Memory B cell (primary cell): ENCODE measurements at regions not wholly inside any gene's neighbourhood (a gene's known extent, or its start where the extent isn't known, plus 50 kb on each side); places are given as distances from the start of the nearest gene placed in this dataset.

Experiments used
- ATAC-seq: fragments of 150-1000 bp; cut with Tn5 transposase; 2 replicates; pipeline ENCODE4 v1.10.0; 2021; ENCODE audit warnings: low read depth, mild to moderate bottlenecking, moderate library complexity
- DNase-seq, 2 donors: peaks; one replicate each; pipeline ENCODE4 v3.0.0; 2022; ENCODE audit warnings: low spot score in 2 of 2
- H3K27ac Mint-ChIP-seq: one replicate; pipeline ENCODE4 v1.8.0; 2022; ENCODE audit warnings: mild to moderate bottlenecking, moderate library complexity, mixed read lengths
- H3K27me3 Mint-ChIP-seq: one replicate; pipeline ENCODE4 v1.8.0; 2022; ENCODE audit warnings: mixed read lengths
- H3K36me3 Mint-ChIP-seq: one replicate; pipeline ENCODE4 v1.8.0; 2022; ENCODE audit warnings: mild to moderate bottlenecking, mixed read lengths
- H3K4me1 Mint-ChIP-seq: one replicate; pipeline ENCODE4 v1.8.0; 2022; ENCODE audit warnings: mixed read lengths
- H3K4me3 Mint-ChIP-seq: one replicate; pipeline ENCODE4 v1.8.0; 2022; ENCODE audit warnings: mild to moderate bottlenecking, moderate library complexity, mixed read lengths
- H3K9me3 Mint-ChIP-seq: one replicate; pipeline ENCODE4 v1.8.0; 2022; ENCODE audit warnings: mixed read lengths

DNA sequence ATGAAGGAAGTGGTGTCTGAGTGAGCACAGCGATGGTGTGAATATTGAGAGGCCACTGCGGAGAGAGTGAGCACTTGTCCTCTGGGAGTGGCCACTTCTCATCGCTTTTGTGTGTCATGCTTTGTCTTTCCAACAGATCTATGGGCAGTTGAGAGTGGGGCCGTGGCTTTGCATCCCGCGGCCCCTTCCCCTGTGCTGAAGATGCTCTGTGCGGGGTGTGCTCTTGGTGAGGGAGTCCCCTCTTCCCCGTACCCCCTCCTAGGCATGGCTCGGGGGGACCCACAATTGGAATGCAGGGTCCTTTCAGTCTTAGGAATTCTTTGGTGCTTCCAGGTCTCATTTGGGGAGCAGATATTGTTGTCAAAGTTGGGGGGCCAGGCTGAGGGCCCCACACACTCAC lies 197.3 kb upstream of the WSCD1 start:
- Mint-ChIP-seq H3K27ac (no peak overlapping the region), H3K27me3 (peaks cover 15% of the 10 kb centered on the region), H3K4me3 (no peak overlapping the region), H3K9me3 (no peaks in the 10 kb centered on the region), H3K4me1 (peaks cover 2% of the 10 kb centered on the region), H3K36me3 (no peaks in the 10 kb centered on the region)
- no peak for DNase-seq
- no peak for ATAC-seq

DNA sequence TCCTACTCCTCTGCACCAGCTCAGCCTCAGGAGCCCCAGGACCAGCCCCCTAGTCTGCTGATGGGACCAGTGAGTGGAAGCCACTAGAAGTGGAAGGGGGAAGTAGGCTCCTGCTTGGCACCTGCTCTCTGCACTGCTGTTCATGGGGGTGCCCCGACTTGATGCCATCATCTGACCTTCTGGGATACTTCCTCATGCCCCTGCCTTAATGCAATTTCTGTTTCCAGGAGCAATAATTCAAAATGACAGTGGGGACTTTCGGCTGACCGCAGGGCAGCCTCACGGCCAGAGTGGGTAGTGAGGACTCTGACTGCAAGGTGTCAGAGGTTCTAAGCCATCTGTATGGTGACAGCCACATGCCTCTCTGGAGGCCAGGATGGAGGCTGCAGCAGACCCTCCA lies 196.4 kb upstream of the WSCD1 start:
- ATAC-seq (no peak), DNase-seq (no peak)
- peaks cover 2% of the 10 kb centered on the region for H3K4me1 Mint-ChIP-seq
- no peak overlapping the region for H3K4me3 Mint-ChIP-seq
- H3K36me3 Mint-ChIP-seq, result no peaks in the 10 kb centered on the region
- peaks cover 15% of the 10 kb centered on the region for H3K27me3 Mint-ChIP-seq
- no peaks in the 10 kb centered on the region for H3K9me3 Mint-ChIP-seq
- H3K27ac Mint-ChIP-seq, result no peak overlapping the region

DNA sequence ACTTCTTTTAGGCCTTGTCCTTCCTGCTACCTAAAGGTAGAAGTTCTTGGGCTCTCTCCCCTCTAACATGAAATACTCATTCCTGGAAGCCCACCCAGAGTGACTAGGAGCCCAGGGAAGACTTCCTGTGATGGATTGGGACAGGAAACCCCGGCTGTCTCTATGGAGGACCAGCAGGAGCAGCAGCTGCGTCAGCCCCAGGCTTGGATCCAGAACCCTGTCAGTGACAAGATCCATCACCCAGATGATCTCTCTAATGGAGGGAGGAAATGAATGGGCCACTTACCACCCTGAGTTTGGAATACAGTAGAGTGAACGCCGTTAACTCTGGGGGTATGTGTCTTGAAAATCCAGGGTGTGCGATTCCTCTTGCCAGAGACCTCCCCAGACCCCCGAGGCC lies 195.7 kb upstream of the WSCD1 start:
- peaks cover 2% of the 10 kb centered on the region for H3K4me1 Mint-ChIP-seq
- no peak for DNase-seq
- no peaks in the 10 kb centered on the region for H3K36me3 Mint-ChIP-seq
- H3K4me3 Mint-ChIP-seq, result no peak overlapping the region
- H3K27me3 Mint-ChIP-seq, result peaks cover 15% of the 10 kb centered on the region
- H3K27ac Mint-ChIP-seq, result no peak overlapping the region
- H3K9me3 Mint-ChIP-seq, result no peaks in the 10 kb centered on the region
- no peak for ATAC-seq

DNA sequence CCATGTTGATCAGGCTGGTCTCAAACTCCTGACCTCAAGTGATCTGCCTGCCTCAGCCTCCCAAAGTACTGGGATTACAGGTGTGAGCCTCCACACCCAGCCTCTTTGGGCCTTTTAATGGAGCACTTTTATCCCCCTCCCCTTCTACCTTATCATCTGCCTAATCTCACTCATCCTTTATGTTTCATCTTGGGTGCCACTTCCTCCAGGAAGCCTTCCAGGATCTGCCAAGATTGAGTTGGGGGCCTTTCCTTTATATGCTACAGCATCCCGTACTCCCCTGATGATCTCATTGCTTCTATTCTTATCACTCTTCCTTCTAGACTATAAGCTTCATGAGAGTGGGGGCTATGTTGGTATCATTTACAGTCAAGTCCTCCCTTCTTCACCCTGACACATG lies 192.8 kb upstream of the WSCD1 start:
- H3K27ac Mint-ChIP-seq, result no peak overlapping the region

DNA sequence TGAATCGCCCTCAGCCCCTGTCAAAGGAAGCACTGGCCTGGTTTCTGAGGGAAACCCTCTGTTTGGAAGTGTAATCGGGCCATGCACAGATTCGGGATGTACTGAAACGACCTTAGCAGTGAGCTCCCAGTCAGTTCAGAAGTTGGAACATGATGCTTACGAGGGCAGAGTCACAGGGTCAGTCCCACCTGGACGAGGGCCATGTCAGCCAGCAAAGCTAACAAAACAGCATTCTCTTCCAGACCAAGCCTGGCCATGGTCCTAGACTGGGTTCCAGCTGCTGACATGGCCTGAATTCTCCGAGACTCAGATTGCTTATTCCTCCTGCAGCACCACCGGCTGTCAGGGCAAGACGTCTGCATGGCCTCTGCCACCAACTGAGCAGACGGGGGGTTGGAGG lies 192.2 kb upstream of the WSCD1 start:
- peaks cover 2% of the 10 kb centered on the region for H3K4me1 Mint-ChIP-seq

More for the DNA sequence above, 192.8 kb upstream of the WSCD1 start:
- peaks cover 2% of the 10 kb centered on the region for H3K4me1 Mint-ChIP-seq
- DNase-seq (no peak), ATAC-seq (no peak)
- H3K36me3 Mint-ChIP-seq, result no peaks in the 10 kb centered on the region
- no peaks in the 10 kb centered on the region for H3K9me3 Mint-ChIP-seq
- peaks cover 10% of the 10 kb centered on the region for H3K27me3 Mint-ChIP-seq
- H3K4me3 Mint-ChIP-seq, result no peak overlapping the region

DNA sequence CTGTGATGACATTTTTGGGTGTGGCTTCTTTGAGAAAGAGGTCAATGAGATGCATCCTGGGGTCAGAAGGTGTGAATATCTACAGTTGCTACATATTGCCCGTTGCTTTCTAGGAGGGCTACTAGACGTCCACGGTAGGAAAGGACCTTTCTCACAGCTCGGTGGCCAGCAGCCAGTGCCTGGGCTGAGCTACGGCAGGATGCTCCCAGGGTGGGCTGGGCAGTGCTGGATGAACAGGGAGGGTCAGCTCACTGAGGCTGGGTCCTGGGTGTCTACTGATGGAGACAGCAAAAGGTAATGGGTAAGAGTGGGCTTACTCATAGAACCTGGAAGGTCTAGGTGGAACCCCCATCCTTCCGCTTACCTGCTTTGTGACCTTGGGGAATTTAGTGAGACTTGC lies 188.3 kb upstream of the WSCD1 start:
- no peaks in the 10 kb centered on the region for H3K36me3 Mint-ChIP-seq
- ATAC-seq, result no peak
- H3K9me3 Mint-ChIP-seq, result peaks cover 4% of the 10 kb centered on the region
- no peak for DNase-seq
- no peak overlapping the region for H3K4me3 Mint-ChIP-seq
- peaks cover 15% of the 10 kb centered on the region for H3K27me3 Mint-ChIP-seq
- no peaks in the 10 kb centered on the region for H3K4me1 Mint-ChIP-seq
- no peak overlapping the region for H3K27ac Mint-ChIP-seq

More for the DNA sequence above, 192.2 kb upstream of the WSCD1 start:
- Mint-ChIP-seq H3K4me3 (no peak overlapping the region), H3K36me3 (no peaks in the 10 kb centered on the region), H3K27ac (no peak overlapping the region), H3K27me3 (peaks cover 11% of the 10 kb centered on the region), H3K9me3 (no peaks in the 10 kb centered on the region)
- DNase-seq (no peak), ATAC-seq (no peak)

DNA sequence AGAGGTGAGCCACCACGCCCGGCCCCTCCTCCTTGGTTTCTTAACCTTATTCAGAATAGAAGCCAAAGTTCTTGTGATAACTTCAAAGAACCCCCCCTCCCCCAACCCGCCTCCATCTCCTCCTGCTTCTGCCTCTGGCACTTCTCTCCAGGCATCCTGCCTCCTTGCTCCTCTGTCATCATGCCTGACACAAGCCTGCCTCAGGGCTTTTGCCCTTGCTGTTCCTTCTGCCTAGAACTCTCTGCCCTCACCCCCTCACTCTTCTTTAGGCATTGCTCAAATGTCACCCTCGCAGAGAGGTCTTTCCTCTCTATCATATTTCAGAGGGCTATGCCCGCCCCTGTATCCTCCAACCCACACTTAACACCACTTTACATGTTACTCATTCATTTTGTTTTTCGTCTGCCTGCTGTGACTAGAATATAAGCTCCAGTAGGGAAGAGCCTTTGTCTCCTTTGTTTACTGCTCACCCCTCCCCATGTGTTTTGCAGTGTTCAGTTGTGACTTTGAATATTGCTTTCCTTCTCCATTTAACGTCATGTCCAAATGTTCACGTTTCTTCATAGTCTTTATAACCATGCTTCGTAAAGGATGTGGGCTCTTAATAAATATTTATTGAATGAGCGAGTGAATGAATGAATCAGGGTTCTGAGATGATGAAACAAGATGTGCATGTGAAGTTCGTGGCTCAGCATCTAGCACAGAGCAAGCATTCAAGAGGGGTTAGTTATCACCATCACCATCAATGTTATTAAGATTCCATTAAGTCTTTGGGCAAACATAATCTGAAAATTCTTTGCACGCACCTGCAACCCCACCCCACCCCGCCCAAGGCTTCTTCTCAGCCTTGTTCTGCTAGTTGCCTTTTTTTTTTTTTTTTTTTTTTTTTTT lies 186.2 kb upstream of the WSCD1 start:
- Mint-ChIP-seq H3K9me3 (peaks cover 4% of the 10 kb centered on the region), H3K36me3 (no peaks in the 10 kb centered on the region), H3K27me3 (peaks cover 15% of the 10 kb centered on the region)

DNA sequence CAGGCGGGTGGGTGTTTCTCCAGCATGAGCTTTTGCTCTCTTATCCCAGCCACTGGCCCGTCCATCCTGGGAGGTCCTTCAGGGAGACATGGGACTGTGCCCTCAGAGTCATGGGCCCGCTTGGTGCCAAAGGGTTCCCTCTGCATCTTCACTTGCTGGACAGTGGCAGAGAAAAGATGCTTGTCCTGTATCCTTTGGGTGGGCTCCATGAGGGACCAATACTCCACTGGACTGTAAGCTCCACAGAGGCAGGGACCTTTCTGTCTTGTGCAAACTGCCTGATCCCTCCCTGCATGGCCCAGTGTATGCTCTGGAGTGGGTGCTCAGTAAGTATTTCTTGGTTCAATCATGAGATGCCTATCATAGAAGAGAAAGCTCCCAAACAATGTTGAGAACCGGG lies 184.8 kb upstream of the WSCD1 start:
- H3K4me3 Mint-ChIP-seq, result no peak overlapping the region
- ATAC-seq (no peak), DNase-seq (no peak)
- no peaks in the 10 kb centered on the region for H3K36me3 Mint-ChIP-seq
- no peak overlapping the region for H3K27ac Mint-ChIP-seq
- H3K27me3 Mint-ChIP-seq, result peaks cover 15% of the 10 kb centered on the region
- peaks cover 10% of the 10 kb centered on the region for H3K9me3 Mint-ChIP-seq
- H3K4me1 Mint-ChIP-seq, result no peaks in the 10 kb centered on the region

More for the DNA sequence above, 186.2 kb upstream of the WSCD1 start:
- ATAC-seq, result no peak
- no peaks in the 10 kb centered on the region for H3K4me1 Mint-ChIP-seq
- no peak overlapping the region for H3K4me3 Mint-ChIP-seq
- DNase-seq, result no peak
- H3K27ac Mint-ChIP-seq, result no peak overlapping the region

DNA sequence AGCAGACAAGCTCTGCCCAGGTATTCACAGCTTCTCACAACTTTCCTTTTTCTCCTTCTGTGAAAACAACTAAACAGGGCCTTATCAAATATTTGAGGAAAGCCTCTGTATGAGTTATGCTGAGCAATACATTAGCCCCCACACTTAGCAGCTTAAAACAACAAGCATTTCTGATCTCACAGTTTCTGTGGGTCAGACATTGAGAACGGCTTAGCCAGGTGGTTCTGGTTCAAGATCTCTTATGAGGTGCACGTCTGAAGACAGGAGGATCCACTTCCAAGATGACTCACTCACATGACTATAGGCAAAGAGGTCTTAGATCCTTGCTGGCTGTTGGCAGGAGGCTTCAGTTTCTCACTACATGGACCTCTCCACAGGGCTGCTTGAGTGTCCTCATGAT lies 181.4 kb upstream of the WSCD1 start:
- Mint-ChIP-seq H3K36me3 (no peaks in the 10 kb centered on the region), H3K4me3 (no peak overlapping the region), H3K27ac (no peak overlapping the region), H3K9me3 (peaks cover 9% of the 10 kb centered on the region), H3K27me3 (peaks cover 11% of the 10 kb centered on the region), H3K4me1 (no peaks in the 10 kb centered on the region)
- DNase-seq (no peak), ATAC-seq (no peak)

DNA sequence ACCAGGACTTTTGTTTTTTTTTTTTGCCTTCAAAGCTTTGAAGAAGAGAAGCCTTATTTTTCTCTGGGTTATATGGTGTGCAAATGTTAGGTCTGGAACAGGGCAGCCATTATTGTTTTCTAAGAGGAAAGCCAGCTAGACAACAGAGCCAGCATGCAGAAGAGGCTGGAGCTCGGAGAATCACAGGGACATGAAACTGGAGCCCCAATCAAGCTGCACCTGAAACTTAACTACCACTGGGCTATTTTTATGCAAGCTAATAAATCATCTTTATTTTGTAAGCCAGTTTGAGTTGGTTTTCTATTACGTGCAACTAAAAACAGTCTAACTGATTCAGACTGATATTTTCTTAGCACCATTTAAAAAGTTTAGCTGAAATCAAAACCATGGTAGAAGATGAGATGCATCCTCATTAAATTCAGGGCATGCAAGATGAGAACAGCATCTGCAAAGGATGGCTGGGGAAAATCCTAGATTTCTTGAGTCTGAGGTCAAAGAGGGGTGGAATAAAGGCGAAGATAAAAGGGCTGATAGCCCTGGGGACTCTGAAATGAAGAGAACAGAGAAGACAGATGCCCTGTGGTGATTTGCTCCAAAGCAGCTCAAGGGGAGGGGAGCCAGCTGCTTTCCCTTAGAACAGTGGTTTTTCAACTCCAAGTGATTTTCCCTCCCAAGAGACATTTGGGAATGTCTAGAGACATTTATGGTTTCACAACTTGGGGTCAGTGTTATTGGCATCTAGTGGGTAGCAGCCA lies 177.1 kb upstream of the WSCD1 start:
- H3K4me1 Mint-ChIP-seq, result no peaks in the 10 kb centered on the region

DNA sequence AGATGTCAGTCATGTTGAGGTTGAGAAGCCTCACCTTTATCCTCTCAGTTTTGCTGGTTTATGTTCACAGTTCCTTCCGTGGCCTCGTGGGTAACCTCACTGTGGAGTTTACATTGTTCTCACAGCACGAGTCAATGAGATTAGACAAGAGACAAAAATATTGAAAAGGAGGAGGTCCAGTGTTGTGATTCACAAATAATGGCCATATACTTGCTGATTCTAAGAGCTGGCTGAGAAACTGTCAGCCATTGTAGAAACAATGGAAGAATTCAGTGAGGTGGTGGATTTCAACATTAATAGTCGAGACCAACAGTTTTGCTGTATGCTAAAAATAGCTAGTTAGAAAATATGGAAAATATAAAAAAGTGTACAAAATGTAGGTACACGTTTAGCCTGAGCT lies 176.4 kb upstream of the WSCD1 start:
- DNase-seq (no peak), ATAC-seq (no peak)
- no peak overlapping the region for H3K27ac Mint-ChIP-seq
- H3K4me1 Mint-ChIP-seq, result no peaks in the 10 kb centered on the region
- peaks cover 8% of the 10 kb centered on the region for H3K9me3 Mint-ChIP-seq
- peaks cover 12% of the 10 kb centered on the region for H3K27me3 Mint-ChIP-seq
- peaks cover 2% of the 10 kb centered on the region for H3K36me3 Mint-ChIP-seq
- H3K4me3 Mint-ChIP-seq, result no peak overlapping the region

More for the DNA sequence above, 177.1 kb upstream of the WSCD1 start:
- ATAC-seq (no peak), DNase-seq (no peak)
- H3K36me3 Mint-ChIP-seq, result peaks cover 2% of the 10 kb centered on the region
- peaks cover 8% of the 10 kb centered on the region for H3K9me3 Mint-ChIP-seq
- H3K4me3 Mint-ChIP-seq, result no peak overlapping the region
- peaks cover 15% of the 10 kb centered on the region for H3K27me3 Mint-ChIP-seq
- H3K27ac Mint-ChIP-seq, result no peak overlapping the region

DNA sequence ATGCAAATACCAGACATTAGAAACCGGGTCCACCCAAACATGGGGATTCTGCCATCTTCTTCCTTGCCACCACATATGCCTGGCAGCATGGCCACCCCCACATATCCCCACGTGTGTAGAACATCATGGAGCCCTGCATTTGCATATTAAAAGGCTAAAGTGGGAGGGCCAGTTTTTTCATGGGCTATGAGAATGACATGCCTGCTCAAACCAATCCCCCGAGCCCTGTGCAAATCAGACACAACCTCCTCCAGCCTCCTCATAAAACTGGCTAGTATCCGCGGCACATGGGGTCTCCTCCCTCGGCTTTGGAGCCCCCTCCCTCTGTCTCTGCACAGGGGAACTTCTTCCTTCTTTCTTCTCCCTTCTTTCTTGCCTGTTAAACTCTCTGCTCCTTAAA lies 174.9 kb upstream of the WSCD1 start:
- Mint-ChIP-seq H3K9me3 (peaks cover 3% of the 10 kb centered on the region), H3K4me3 (no peak overlapping the region), H3K4me1 (no peaks in the 10 kb centered on the region), H3K27ac (no peak overlapping the region), H3K27me3 (peaks cover 10% of the 10 kb centered on the region), H3K36me3 (peaks cover 2% of the 10 kb centered on the region)
- DNase-seq (no peak), ATAC-seq (no peak)

DNA sequence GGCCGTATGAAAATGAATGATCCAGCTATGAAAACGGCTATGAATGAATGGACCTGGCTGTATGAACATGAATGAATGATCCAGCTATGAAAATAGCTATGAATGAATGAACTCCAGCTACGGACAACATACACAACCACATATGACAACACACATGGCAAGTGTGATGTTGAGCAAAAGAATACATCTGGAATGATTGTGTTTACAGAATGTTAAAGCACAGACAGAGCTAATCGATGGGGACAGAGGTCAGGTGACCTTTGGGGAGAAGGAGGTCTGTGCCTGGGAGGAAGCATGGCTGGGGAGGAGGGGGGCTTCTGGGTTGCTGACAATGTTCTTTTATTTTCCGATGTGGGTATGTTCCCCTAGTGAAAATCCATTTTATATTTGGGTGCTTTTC lies 174.0 kb upstream of the WSCD1 start:
- H3K4me3 Mint-ChIP-seq, result no peak overlapping the region
- ATAC-seq (no peak), DNase-seq (no peak)
- H3K36me3 Mint-ChIP-seq, result peaks cover 2% of the 10 kb centered on the region
- peaks cover 10% of the 10 kb centered on the region for H3K27me3 Mint-ChIP-seq
- H3K27ac Mint-ChIP-seq, result no peak overlapping the region
- peaks cover 2% of the 10 kb centered on the region for H3K9me3 Mint-ChIP-seq
- H3K4me1 Mint-ChIP-seq, result no peaks in the 10 kb centered on the region

DNA sequence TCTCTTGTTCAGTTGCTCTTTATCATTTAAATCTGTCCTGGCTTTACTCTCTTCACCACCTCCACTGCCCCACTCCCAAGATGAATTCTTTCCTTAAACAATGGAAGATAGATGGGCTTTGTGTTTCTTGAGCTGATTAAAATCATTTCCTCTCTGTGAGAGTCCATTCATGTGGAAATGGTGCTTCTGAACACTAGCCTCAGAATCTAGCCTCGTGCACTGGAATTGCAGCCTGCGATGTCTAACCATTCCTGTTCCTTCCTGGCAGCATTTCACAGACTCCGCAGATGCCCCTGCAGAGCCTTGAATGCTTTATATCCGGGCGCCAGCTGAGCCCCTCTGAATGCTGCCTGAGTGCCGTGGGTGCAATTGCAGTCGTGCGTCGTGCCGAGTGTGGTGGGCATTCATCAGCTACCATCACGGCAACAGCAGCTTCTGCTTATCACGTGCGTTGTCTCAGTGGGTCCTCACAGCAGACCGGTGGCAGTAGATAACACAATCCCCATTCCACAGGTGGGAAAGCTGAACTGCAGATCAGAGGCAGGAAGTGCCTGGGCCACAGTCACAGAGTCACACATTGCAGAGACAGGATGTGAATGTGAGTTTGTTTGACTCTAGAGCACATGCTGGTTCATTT lies 172.8 kb upstream of the WSCD1 start:
- DNase-seq (no peak), ATAC-seq (no peak)
- Mint-ChIP-seq H3K9me3 (peaks cover 2% of the 10 kb centered on the region), H3K27me3 (peaks cover 10% of the 10 kb centered on the region), H3K27ac (no peak overlapping the region), H3K4me3 (no peak overlapping the region), H3K4me1 (no peaks in the 10 kb centered on the region), H3K36me3 (peaks cover 2% of the 10 kb centered on the region)
